LNCAP (cell line): ENCODE measurements at regions not wholly inside any gene's neighbourhood (a gene's known extent, or its start where the extent isn't known, plus 50 kb on each side); places are given as distances from the start of the nearest gene placed in this dataset.

Experiments used
- CTCF ChIP-seq: fragments of 450-650 bp; IDR thresholded peaks from 2 replicates; pipeline ENCODE4 v1.5.1; 2017; ENCODE audit warnings: mild to moderate bottlenecking

DNA sequence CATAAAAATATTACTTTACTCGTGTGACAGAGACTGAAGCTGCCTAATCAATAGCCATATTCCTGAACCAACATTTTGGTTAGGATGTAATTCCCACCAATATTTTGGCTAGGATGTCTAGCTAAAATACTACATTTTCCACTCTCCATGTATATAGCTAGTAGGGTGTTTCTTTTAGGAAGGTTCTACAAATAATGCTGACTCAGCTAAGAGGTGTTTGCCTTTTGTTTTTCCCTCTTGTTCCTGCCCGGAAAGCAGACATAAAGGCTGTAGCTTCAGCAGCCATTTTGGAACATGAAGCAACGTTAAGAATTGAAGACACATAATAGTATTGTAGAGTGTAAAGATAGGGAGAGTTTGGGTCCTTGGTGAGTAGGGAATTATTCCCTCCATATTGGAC is 187.3 kb upstream of the PDZRN3 start:
- TF ChIP-seq CTCF: no peak

GRCh38 chr3:73808862-73809509 is 184.2 kb upstream of the PDZRN3 start:
- no peak for TF ChIP-seq CTCF

GRCh38 chr3:73805435-73805834 is 180.7 kb upstream of the PDZRN3 start:
- no peak for TF ChIP-seq CTCF

DNA sequence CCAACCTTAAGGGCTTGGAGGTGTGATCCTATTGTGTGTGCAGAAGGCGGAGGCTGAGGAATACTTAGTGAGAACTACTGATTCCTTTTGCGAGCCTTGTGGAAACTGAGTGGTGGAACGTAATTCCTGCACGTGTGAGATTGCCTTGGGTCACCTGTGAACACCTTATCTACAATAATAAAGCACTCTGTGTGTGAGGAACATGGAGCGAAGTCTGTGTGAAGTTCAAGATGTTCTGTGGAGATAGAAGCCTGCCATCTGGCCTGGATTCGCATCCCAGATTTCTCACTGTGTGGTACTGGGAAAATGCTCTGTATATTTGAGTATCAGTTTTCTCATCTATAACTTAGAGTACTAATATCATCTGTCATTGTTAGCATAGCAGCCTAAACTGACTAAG is 179.5 kb upstream of the PDZRN3 start:
- no peak for TF ChIP-seq CTCF

DNA sequence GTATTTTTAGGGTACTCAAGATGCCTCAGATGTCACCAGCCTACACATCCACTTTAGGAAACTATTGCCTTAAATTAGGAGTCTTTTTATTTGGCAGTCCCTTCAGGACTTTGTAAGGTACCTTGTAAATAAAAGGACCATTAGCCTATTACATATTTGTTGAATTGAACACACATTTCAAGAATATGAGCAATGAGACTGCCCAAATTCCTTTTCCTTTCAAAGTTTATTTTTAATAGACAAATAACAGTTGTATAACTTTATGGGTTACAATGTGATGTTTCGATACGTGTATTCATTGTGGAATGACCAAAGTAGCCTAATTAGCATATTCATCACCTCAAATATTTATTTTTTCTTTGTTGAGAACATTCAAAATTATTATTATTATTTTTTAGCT is 176.7 kb upstream of the PDZRN3 start:
- TF ChIP-seq CTCF: no peak

- TF ChIP-seq CTCF: no peak
These were observed 172.6 kb upstream of the PDZRN3 start for GRCh38 chr3:73797311-73797710.

DNA sequence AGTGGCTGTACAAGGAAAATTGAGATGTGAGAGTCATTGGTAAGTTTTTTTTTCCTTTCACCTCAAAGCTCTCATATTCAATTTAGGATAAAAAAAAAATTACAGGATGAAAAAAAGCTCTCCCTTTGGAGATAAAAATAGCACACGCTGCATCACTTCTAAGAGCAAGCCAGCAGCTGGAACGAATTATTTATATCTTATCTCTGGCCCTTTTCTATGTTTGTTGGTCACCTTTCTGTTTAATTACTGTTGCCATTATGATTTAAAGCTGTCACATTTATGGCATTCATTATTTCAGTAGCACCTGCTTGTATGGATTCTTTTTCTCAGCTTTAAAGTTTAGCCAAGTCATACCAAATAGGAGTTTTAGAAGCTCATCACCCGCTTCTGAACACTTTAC is 171.6 kb upstream of the PDZRN3 start:
- TF ChIP-seq CTCF: no peak

DNA sequence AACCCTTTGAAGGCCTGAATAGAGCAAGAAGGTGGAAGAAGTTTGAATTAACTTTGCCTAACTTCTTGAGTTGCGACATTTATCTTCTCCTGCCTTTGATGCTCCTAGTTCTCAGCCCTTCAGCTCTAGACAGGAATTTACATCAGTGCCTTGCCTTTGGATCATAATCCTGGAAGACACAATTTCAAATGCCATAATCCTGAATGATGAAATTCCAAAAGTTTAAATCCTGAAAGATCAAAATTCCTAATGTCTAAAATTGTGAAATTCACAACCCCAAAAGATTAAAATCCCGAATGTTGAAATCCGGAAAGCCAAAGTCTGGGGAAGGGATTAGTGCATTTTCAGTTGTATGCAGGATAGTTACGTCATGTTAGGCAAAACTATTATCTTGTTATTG is 166.6 kb upstream of the PDZRN3 start:
- no peak for TF ChIP-seq CTCF
